Testis (tissue), 2 donors: ENCODE measurements at regions not wholly inside any gene's neighbourhood (a gene's known extent, or its start where the extent isn't known, plus 50 kb on each side); places are given as distances from the start of the nearest gene placed in this dataset.

Experiments used
- POLR2A ChIP-seq: fragments of 450-650 bp; IDR thresholded peaks from one replicate; pipeline ENCODE4 v1.6.1; 2017; ENCODE audit warnings: antibody characterized with exemption, mild to moderate bottlenecking, moderate library complexity
- TF ChIP-seq, protein P1 (sequence below), 3 experiments: fragments of 450-650 bp in 2 of 3; fragments of 200-600 bp in 1 of 3; sonication (generic) in 1 of 3; IDR thresholded peaks; one replicate each; pipeline ENCODE4 v1.5.1; 2016 to 2019; ENCODE audit warnings: antibody characterized with exemption in 3 of 3, mild to moderate bottlenecking in 2 of 3, moderate library complexity in 1 of 3

DNA sequence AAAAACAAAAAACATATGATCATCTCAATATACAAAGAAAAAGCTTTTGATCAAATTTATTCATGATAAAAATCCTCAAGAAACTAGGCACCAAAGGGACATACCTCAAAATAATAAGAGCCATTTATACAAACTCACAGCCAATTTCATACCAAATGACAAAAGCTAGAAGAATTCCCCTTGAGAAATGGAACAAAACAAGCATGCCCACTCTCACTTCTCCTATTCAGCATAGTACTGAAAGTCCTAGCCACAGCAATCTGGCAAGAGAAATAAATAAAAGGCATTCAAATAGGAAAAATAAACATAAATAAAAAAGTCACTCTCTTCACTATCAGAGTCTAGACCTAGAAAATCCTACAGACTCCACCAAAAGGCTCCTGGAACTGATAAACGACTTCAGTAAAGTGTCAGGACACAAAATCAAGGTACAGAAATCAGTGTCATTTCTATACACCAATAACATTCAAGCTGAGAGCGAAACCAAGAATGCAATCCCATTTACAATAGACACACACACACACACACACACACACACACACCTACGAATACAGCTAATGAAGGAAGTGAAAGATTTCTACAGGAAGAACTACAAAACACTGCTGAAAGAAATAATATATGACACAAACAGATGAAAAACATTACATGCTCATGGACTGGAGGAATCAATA lies 1486.2 kb upstream of the SEL1L start:
- TF ChIP-seq, protein P1, sequence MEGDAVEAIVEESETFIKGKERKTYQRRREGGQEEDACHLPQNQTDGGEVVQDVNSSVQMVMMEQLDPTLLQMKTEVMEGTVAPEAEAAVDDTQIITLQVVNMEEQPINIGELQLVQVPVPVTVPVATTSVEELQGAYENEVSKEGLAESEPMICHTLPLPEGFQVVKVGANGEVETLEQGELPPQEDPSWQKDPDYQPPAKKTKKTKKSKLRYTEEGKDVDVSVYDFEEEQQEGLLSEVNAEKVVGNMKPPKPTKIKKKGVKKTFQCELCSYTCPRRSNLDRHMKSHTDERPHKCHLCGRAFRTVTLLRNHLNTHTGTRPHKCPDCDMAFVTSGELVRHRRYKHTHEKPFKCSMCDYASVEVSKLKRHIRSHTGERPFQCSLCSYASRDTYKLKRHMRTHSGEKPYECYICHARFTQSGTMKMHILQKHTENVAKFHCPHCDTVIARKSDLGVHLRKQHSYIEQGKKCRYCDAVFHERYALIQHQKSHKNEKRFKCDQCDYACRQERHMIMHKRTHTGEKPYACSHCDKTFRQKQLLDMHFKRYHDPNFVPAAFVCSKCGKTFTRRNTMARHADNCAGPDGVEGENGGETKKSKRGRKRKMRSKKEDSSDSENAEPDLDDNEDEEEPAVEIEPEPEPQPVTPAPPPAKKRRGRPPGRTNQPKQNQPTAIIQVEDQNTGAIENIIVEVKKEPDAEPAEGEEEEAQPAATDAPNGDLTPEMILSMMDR (IDR thresholded peaks at IDR 0.05), result no peak
- TF ChIP-seq POLR2A, result no peak
